ENCODE measurements at regions not wholly inside any gene's neighbourhood (a gene's known extent, or its start where the extent isn't known, plus 50 kb on each side); places are given as distances from the start of the nearest gene placed in this dataset.
"Not testable (repeated sequence)": the region's sequence is repeated elsewhere in the genome, so short reads cannot be mapped to it uniquely, and the experiment has no call there.

- DNase-seq (ENCODE audit: low read depth in 4 of 6, low spot score in 6 of 6), result no peak
- H3K4me3 ChIP-seq (ENCODE audit: low read depth, low read length), result no peak overlapping the region
- no peaks in the 10 kb centered on the region for H3K9me3 ChIP-seq (ENCODE audit: control insufficient read depth, insufficient read depth, low read length)
- H3K4me1 ChIP-seq (ENCODE audit: control insufficient read depth, insufficient read depth, low read length), result no peaks in the 10 kb centered on the region
- no peak overlapping the region for H3K27ac ChIP-seq (ENCODE audit: low read depth, low read length)
- 88% methylated on average over 2 of the region's 4 CpGs for whole genome bisulfite sequencing (ENCODE audit: insufficient coverage)
- H3K36me3 ChIP-seq (ENCODE audit: control insufficient read depth, insufficient read depth, low read length), result peaks cover 61% of the 10 kb centered on the region
- H3K27me3 ChIP-seq (ENCODE audit: control insufficient read depth, insufficient read depth, low read length), result no peaks in the 10 kb centered on the region
Measured at GRCh38 chr7:149610441-149611011, 112.9 kb upstream of the ZNF746 start.

DNA sequence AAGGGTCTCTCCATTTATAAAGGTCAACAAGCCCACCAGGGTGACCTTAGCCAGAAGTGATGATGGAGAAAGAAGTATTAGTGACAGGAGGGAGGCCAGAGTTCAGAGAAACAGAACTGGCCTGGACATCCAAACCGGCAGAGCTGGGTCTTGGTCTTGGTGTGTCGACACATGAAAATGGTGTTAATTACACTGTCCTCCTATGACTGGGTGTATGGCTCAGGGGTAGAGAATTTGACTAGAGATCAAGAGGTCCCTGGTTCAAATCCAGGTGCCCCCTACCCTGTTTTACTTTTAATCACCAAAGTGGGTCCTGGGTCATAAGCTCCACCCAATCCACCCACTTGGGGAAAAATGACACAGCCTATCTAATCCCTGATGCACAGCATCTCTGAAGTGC, 110.6 kb upstream of the ZNF746 start:
- Histone ChIP-seq H3K4me1 (ENCODE audit: control insufficient read depth, insufficient read depth, low read length) (no peaks in the 10 kb centered on the region), H3K36me3 (ENCODE audit: control insufficient read depth, insufficient read depth, low read length) (peaks cover 51% of the 10 kb centered on the region), H3K9me3 (ENCODE audit: control insufficient read depth, insufficient read depth, low read length) (no peaks in the 10 kb centered on the region), H3K27ac (ENCODE audit: low read depth, low read length) (no peak overlapping the region), H3K27me3 (ENCODE audit: control insufficient read depth, insufficient read depth, low read length) (no peaks in the 10 kb centered on the region), H3K4me3 (ENCODE audit: low read depth, low read length) (no peak overlapping the region)
- DNase-seq (ENCODE audit: low read depth in 4 of 6, low spot score in 6 of 6), result no peak
- WGBS (ENCODE audit: insufficient coverage), result 100% methylated on average over 2 of the region's 2 CpGs

DNA sequence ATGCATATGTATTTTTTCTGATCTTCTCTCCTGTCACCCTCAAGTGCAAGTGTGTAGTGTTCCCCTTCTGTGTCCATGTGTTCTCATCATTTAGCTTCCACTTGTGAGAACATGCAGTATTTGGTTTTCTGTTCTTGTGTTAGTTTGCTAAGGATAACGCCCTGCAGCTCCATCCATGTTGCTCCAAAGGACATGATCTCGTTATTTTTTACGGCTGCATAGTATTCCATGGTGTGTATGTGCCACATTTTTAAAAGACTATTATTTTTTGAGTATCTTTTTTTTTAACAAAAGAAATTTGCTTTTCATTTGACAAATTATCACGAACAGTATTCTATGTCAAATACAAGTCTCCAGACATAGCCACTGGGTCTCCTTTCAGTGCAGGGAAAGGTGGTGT, 110.1 kb upstream of the ZNF746 start:
- Histone ChIP-seq H3K4me3 (ENCODE audit: low read depth, low read length) (no peak overlapping the region), H3K9me3 (ENCODE audit: control insufficient read depth, insufficient read depth, low read length) (no peaks in the 10 kb centered on the region), H3K27ac (ENCODE audit: low read depth, low read length) (no peak overlapping the region), H3K36me3 (ENCODE audit: control insufficient read depth, insufficient read depth, low read length) (peaks cover 47% of the 10 kb centered on the region), H3K27me3 (ENCODE audit: control insufficient read depth, insufficient read depth, low read length) (no peaks in the 10 kb centered on the region), H3K4me1 (ENCODE audit: control insufficient read depth, insufficient read depth, low read length) (no peaks in the 10 kb centered on the region)
- DNase-seq (ENCODE audit: low read depth in 4 of 6, low spot score in 6 of 6), result no peak
- no CpG with 5 or more reads among the region's 4 CpGs for WGBS (ENCODE audit: insufficient coverage)

DNA sequence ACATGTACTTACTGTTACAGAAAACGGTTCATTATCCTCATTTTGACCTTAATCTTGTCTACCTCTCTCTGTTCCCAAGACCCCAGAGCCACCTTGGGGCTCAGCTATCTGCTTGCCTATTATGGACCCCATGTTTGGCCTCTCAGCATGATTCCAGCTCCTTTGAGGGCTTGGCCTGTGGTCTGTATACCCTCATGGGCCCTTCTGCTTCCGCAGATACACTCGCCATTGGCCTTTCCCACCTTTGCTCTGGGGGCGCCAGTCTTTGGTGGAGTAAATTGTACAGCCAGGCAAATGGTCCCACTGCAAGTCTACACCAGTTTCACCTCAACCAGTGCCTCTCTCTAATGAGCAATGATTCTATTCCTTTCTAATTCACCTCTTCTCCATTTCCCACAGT, 109.2 kb upstream of the ZNF746 start:
- H3K36me3 ChIP-seq (ENCODE audit: control insufficient read depth, insufficient read depth, low read length), result peaks cover 47% of the 10 kb centered on the region
- DNase-seq (ENCODE audit: low read depth in 4 of 6, low spot score in 6 of 6), result no peak
- H3K27ac ChIP-seq (ENCODE audit: low read depth, low read length), result no peak overlapping the region
- H3K4me1 ChIP-seq (ENCODE audit: control insufficient read depth, insufficient read depth, low read length), result no peaks in the 10 kb centered on the region
- no peaks in the 10 kb centered on the region for H3K27me3 ChIP-seq (ENCODE audit: control insufficient read depth, insufficient read depth, low read length)
- 100% methylated on average over 2 of the region's 4 CpGs for WGBS (ENCODE audit: insufficient coverage)
- no peak overlapping the region for H3K4me3 ChIP-seq (ENCODE audit: low read depth, low read length)
- no peaks in the 10 kb centered on the region for H3K9me3 ChIP-seq (ENCODE audit: control insufficient read depth, insufficient read depth, low read length)

DNA sequence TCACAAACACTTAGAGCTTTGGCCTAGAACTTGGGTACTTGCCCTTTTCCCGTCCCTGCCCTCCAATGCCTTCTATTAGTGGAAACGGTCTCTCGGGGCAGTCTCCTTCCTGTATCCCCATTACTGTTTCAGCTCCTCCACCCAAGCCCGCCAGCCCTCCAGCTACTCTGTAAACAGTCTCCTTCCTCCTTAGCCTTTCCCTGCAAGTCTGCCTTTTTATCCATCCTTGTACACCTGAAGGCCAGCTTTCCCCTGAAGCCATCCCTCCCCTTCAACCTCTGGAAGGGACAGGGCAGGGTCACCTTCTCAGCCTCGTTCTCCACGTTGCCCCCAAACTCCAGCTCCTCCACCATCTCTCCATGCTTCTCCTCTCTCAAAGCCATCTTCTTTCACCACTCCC, 108.1 kb upstream of the ZNF746 start:
- WGBS (ENCODE audit: insufficient coverage), result 94% methylated on average over 6 of the region's 6 CpGs
- Histone ChIP-seq H3K27ac (ENCODE audit: low read depth, low read length) (no peak overlapping the region), H3K4me3 (ENCODE audit: low read depth, low read length) (no peak overlapping the region), H3K27me3 (ENCODE audit: control insufficient read depth, insufficient read depth, low read length) (no peaks in the 10 kb centered on the region), H3K9me3 (ENCODE audit: control insufficient read depth, insufficient read depth, low read length) (no peaks in the 10 kb centered on the region), H3K4me1 (ENCODE audit: control insufficient read depth, insufficient read depth, low read length) (no peaks in the 10 kb centered on the region), H3K36me3 (ENCODE audit: control insufficient read depth, insufficient read depth, low read length) (peaks cover 47% of the 10 kb centered on the region)
- no peak for DNase-seq (ENCODE audit: low read depth in 4 of 6, low spot score in 6 of 6)

DNA sequence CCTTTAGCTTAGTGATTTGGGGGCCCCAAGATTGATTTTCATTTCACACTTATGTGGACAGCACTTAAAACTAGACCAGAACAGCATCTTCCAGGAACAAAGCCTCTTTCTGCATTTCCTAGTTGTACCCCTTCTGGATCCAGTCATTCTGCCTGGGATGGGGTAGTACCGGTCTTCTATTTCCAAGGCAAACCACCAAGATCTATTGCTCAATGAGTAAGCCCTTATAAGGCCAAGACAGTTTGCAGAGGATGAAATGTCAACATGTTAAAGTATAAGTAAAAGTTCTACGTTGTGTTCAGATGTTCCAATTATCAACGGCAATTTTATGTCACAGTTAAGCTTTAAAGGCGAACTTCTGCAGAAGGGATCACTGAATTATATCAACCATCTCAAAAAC, 106.9 kb upstream of the ZNF746 start:
- no peaks in the 10 kb centered on the region for H3K4me1 ChIP-seq (ENCODE audit: control insufficient read depth, insufficient read depth, low read length)
- peaks cover 47% of the 10 kb centered on the region for H3K36me3 ChIP-seq (ENCODE audit: control insufficient read depth, insufficient read depth, low read length)
- 100% methylated on average over 1 of the region's 4 CpGs for WGBS (ENCODE audit: insufficient coverage)

DNA sequence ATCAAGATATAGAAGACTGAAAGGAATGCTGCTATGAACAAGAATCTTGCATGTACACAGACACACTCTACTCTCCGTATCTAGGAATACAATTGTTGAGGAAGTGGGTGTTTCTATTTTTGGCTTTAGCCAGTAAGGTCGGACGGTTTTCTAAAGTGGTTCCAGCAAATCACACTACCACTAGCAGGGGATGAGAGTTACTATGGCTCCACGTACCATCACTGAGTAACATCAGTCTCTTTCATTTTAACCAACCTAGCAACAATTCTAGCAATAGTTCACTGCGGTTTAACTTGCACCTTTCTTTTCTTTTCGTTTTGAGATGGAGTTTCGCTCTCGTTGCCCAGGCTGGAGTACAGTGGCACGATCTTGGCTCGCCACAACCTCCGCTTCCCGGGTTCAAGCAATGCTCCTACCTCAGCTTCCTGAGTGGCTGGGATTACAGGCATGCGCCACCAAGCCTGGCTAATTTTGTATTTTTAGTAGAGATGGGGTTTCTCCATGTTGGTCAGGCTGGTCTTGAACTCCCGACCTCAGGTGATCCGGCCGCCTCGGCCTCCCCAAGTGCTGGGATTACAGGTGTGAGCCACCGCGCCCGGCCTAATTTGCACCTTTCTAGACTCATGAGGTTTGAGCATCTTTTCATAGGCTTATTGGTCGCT, 103.2 kb upstream of the ZNF746 start:
- not testable (repeated sequence) for H3K4me3 ChIP-seq (ENCODE audit: low read depth, low read length); DNase-seq (ENCODE audit: low read depth in 4 of 6, low spot score in 6 of 6); H3K9me3 ChIP-seq (ENCODE audit: control insufficient read depth, insufficient read depth, low read length); H3K27me3 ChIP-seq (ENCODE audit: control insufficient read depth, insufficient read depth, low read length); H3K27ac ChIP-seq (ENCODE audit: low read depth, low read length); H3K4me1 ChIP-seq (ENCODE audit: control insufficient read depth, insufficient read depth, low read length)
- peaks cover 40% of the 10 kb centered on the region for H3K36me3 ChIP-seq (ENCODE audit: control insufficient read depth, insufficient read depth, low read length)
- 95% methylated on average over 16 of the region's 21 CpGs for WGBS (ENCODE audit: insufficient coverage)

More for the DNA sequence above, 106.9 kb upstream of the ZNF746 start:
- Histone ChIP-seq H3K9me3 (ENCODE audit: control insufficient read depth, insufficient read depth, low read length) (no peaks in the 10 kb centered on the region), H3K27me3 (ENCODE audit: control insufficient read depth, insufficient read depth, low read length) (no peaks in the 10 kb centered on the region), H3K4me3 (ENCODE audit: low read depth, low read length) (no peak overlapping the region), H3K27ac (ENCODE audit: low read depth, low read length) (no peak overlapping the region)
- DNase-seq (ENCODE audit: low read depth in 4 of 6, low spot score in 6 of 6), result no peak

GRCh38 chr7:149599636-149600206, 102.1 kb upstream of the ZNF746 start:
- Histone ChIP-seq H3K36me3 (ENCODE audit: control insufficient read depth, insufficient read depth, low read length) (peaks cover 40% of the 10 kb centered on the region), H3K4me1 (ENCODE audit: control insufficient read depth, insufficient read depth, low read length) (no peaks in the 10 kb centered on the region), H3K9me3 (ENCODE audit: control insufficient read depth, insufficient read depth, low read length) (no peaks in the 10 kb centered on the region), H3K27me3 (ENCODE audit: control insufficient read depth, insufficient read depth, low read length) (no peaks in the 10 kb centered on the region), H3K27ac (ENCODE audit: low read depth, low read length) (no peak overlapping the region), H3K4me3 (ENCODE audit: low read depth, low read length) (no peak overlapping the region)
- no peak for DNase-seq (ENCODE audit: low read depth in 4 of 6, low spot score in 6 of 6)
- 91% methylated on average over 7 of the region's 7 CpGs for WGBS (ENCODE audit: insufficient coverage)

DNA sequence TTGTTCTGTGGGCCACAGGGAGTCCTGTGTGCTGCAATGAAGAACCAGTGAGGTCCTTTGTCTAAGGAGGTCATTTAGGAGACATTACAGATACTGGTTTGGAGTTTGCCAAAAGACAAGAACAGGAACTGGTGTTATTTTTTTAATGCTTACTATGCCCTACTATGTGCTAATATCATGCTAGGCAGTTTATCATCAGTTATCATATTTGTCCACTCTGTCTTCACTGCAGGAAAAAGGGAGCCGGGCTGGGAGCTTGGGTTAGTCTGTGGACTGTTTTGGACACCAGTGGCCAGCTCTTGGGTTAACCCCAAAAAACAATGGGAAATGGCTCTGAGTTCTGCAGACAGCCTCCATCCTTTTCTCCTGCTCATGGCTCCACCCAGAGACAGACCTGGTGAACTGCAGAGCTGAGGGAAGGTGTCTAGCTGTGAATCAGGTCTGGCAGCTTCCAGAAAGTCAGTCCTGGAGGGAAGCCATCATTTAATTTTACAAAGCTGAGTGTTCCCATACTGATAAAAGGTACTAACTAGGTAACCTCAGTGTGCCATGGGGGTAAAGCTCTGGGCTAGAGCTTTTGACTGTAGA, 101.2 kb upstream of the ZNF746 start:
- H3K27ac ChIP-seq (ENCODE audit: low read depth, low read length), result no peak overlapping the region
- DNase-seq (ENCODE audit: low read depth in 4 of 6, low spot score in 6 of 6), result peak in 3 of 6 donors; percentile 14 to 47 (median 17)
- no CpG with 5 or more reads among the region's 1 CpG for WGBS (ENCODE audit: insufficient coverage)

GRCh38 chr7:149597789-149598188, 100.2 kb upstream of the ZNF746 start:
- not testable (repeated sequence) for H3K4me1 ChIP-seq (ENCODE audit: control insufficient read depth, insufficient read depth, low read length); H3K27me3 ChIP-seq (ENCODE audit: control insufficient read depth, insufficient read depth, low read length); DNase-seq (ENCODE audit: low read depth in 4 of 6, low spot score in 6 of 6); H3K27ac ChIP-seq (ENCODE audit: low read depth, low read length); H3K9me3 ChIP-seq (ENCODE audit: control insufficient read depth, insufficient read depth, low read length); H3K4me3 ChIP-seq (ENCODE audit: low read depth, low read length)
- H3K36me3 ChIP-seq (ENCODE audit: control insufficient read depth, insufficient read depth, low read length), result peaks cover 47% of the 10 kb centered on the region
- 100% methylated on average over 2 of the region's 2 CpGs for WGBS (ENCODE audit: insufficient coverage)

More for the DNA sequence above, 101.2 kb upstream of the ZNF746 start:
- no peaks in the 10 kb centered on the region for H3K9me3 ChIP-seq (ENCODE audit: control insufficient read depth, insufficient read depth, low read length)
- no peaks in the 10 kb centered on the region for H3K27me3 ChIP-seq (ENCODE audit: control insufficient read depth, insufficient read depth, low read length)
- H3K4me1 ChIP-seq (ENCODE audit: control insufficient read depth, insufficient read depth, low read length), result no peaks in the 10 kb centered on the region
- H3K36me3 ChIP-seq (ENCODE audit: control insufficient read depth, insufficient read depth, low read length), result peaks cover 42% of the 10 kb centered on the region
- no peak overlapping the region for H3K4me3 ChIP-seq (ENCODE audit: low read depth, low read length)

Measured in spinal cord (tissue), 9 donors.